ENCODE measurements at regions not wholly inside any gene's neighbourhood (a gene's known extent, or its start where the extent isn't known, plus 50 kb on each side); places are given as distances from the start of the nearest gene placed in this dataset.

DNA sequence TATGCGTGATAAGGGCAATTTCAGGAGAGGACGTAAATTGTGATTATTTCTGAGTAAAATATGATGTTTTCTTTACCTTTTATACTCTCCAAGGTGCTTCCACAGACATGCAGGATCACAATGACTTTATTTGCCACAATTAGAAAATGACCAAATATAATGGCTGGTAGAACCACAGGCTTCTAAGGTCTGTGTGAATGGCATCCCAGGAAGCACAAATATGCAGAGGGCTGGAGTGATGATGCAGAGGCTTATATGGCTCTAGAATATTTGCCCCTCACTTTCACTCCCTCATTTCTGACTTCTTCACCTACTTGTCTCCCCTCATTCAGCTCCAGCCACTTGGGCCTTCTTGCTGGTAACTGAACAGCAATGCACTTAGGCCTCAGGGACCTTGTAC lies 502.1 kb upstream of the MAP3K7 start:
- H3K27ac ChIP-seq (ENCODE audit: low read length) = no peak overlapping the region
- H3K4me2 ChIP-seq (ENCODE audit: low read length) = no peak overlapping the region
- no peaks in the 10 kb centered on the region for H3K36me3 ChIP-seq (replicated peaks; ENCODE audit: low read depth, low read length)
- H4K20me1 ChIP-seq (ENCODE audit: insufficient read depth, low read length) = no peaks in the 10 kb centered on the region
- H3K9me3 ChIP-seq (ENCODE audit: insufficient read depth, low read length) = no peaks in the 10 kb centered on the region
- TF ChIP-seq EZH2phosphoT487 (IDR thresholded peaks at IDR 0.05; ENCODE audit: low read depth) = no peak
- TF ChIP-seq, protein P1, sequence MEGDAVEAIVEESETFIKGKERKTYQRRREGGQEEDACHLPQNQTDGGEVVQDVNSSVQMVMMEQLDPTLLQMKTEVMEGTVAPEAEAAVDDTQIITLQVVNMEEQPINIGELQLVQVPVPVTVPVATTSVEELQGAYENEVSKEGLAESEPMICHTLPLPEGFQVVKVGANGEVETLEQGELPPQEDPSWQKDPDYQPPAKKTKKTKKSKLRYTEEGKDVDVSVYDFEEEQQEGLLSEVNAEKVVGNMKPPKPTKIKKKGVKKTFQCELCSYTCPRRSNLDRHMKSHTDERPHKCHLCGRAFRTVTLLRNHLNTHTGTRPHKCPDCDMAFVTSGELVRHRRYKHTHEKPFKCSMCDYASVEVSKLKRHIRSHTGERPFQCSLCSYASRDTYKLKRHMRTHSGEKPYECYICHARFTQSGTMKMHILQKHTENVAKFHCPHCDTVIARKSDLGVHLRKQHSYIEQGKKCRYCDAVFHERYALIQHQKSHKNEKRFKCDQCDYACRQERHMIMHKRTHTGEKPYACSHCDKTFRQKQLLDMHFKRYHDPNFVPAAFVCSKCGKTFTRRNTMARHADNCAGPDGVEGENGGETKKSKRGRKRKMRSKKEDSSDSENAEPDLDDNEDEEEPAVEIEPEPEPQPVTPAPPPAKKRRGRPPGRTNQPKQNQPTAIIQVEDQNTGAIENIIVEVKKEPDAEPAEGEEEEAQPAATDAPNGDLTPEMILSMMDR (IDR thresholded peaks at IDR 0.05; ENCODE audit: low read depth, low read length) = no peak
- no peaks in the 10 kb centered on the region; the same call in 1 of the 2 replicates for H3K4me1 ChIP-seq (ENCODE audit: low read length)
- H3K27me3 ChIP-seq (ENCODE audit: low read depth, low read length) = no peaks in the 10 kb centered on the region
- no peak overlapping the region for H2AFZ ChIP-seq (ENCODE audit: low read depth, low read length)
- H3K9ac ChIP-seq (ENCODE audit: low read length) = no peak overlapping the region
- H3K79me2 ChIP-seq (ENCODE audit: low read length) = no peaks in the 10 kb centered on the region
- H3K4me3 ChIP-seq (ENCODE audit: low read length) = no peak overlapping the region

DNA sequence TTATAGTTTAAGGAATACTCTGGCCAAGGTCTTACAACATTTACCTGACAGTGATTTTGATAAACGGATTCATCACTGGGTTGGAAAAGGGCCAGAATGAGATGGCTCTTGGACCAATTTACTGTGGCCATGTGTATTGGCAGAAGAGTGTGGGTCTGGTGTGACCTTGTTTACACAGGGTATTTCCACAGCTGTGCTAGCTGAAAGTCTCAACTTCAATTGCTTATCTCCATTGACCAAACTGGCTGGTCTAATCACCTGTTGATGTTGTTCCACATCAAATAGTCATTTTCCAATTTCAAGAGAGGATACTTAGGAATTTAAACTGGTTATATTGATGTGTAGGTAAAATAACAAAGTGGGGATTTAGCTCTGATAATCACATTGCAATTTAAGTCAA lies 501.6 kb upstream of the MAP3K7 start:
- H3K4me1 ChIP-seq (ENCODE audit: low read length) = no peaks in the 10 kb centered on the region
- H4K20me1 ChIP-seq (ENCODE audit: insufficient read depth, low read length) = no peaks in the 10 kb centered on the region
- no peaks in the 10 kb centered on the region for H3K36me3 ChIP-seq (replicated peaks; ENCODE audit: low read depth, low read length)
- H3K27ac ChIP-seq (ENCODE audit: low read length) = no peak overlapping the region
- H3K4me3 ChIP-seq (ENCODE audit: low read length) = no peak overlapping the region
- no peaks in the 10 kb centered on the region for H3K27me3 ChIP-seq (ENCODE audit: low read depth, low read length)
- H3K9ac ChIP-seq (ENCODE audit: low read length) = no peak overlapping the region
- H3K79me2 ChIP-seq (ENCODE audit: low read length) = no peaks in the 10 kb centered on the region
- no peak overlapping the region for H3K4me2 ChIP-seq (ENCODE audit: low read length)
- H2AFZ ChIP-seq (ENCODE audit: low read depth, low read length) = no peak overlapping the region
- no peaks in the 10 kb centered on the region for H3K9me3 ChIP-seq (ENCODE audit: insufficient read depth, low read length)
- TF ChIP-seq, protein P1 (IDR thresholded peaks at IDR 0.05; ENCODE audit: low read depth, low read length) = no peak
- TF ChIP-seq EZH2phosphoT487 (IDR thresholded peaks at IDR 0.05; ENCODE audit: low read depth) = no peak

DNA sequence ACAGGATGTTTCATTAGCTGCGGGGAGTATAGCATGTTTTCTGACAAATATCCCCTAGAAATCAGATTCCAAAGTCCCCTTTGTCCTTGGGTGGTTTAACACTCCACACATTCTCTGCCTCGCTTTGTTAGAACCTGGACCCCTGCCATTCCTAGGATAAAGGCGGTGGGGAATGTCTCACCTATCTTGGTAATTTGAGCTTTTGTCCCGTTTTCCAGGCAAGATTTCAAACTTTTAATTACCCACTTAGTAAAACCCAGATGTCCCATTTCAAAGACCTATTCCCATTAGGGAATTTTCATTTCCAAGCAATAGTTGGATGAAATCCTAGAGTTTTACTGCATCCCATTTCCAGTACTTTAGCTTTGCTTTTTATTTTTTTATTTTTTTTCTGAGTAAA lies 501.0 kb upstream of the MAP3K7 start:
- Histone ChIP-seq H3K4me2 (ENCODE audit: low read length) (no peak overlapping the region), H3K27ac (ENCODE audit: low read length) (no peak overlapping the region), H4K20me1 (ENCODE audit: insufficient read depth, low read length) (no peaks in the 10 kb centered on the region), H3K27me3 (ENCODE audit: low read depth, low read length) (no peaks in the 10 kb centered on the region), H3K9ac (ENCODE audit: low read length) (no peak overlapping the region), H3K4me3 (ENCODE audit: low read length) (no peak overlapping the region), H3K9me3 (ENCODE audit: insufficient read depth, low read length) (no peaks in the 10 kb centered on the region), H2AFZ (ENCODE audit: low read depth, low read length) (no peak overlapping the region), H3K36me3 (replicated peaks; ENCODE audit: low read depth, low read length) (no peaks in the 10 kb centered on the region), H3K4me1 (ENCODE audit: low read length) (peaks cover 1% of the 10 kb centered on the region), H3K79me2 (ENCODE audit: low read length) (no peaks in the 10 kb centered on the region)
- TF ChIP-seq EZH2phosphoT487 (IDR thresholded peaks at IDR 0.05; ENCODE audit: low read depth) = no peak
- TF ChIP-seq, protein P1 (IDR thresholded peaks at IDR 0.05; ENCODE audit: low read depth, low read length) = no peak

DNA sequence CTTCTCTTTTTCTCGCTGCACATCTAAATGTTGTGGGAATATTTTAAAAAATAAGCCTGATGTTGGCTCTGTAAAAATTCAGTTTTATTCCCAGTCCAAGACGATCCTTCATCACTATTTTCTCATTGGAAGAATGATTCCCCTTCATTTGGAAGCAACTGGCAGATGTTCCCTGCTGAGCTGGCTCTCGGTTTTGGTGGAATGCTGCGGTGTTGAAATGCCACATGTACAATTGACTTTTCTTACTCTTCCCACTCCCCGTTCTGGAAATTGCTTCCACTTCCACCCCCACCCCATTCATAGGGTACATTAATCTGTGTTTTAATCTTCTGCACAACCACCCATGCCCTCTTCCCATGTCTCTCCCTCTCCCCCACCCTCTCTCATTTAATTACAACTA lies 496.3 kb upstream of the MAP3K7 start:
- TF ChIP-seq, protein P1 (IDR thresholded peaks at IDR 0.05; ENCODE audit: low read depth, low read length) = no peak
- TF ChIP-seq EZH2phosphoT487 (IDR thresholded peaks at IDR 0.05; ENCODE audit: low read depth) = no peak
- H3K36me3 ChIP-seq (replicated peaks; ENCODE audit: low read depth, low read length) = no peaks in the 10 kb centered on the region
- H3K4me2 ChIP-seq (ENCODE audit: low read length) = no peak overlapping the region

More for the DNA sequence above, 496.3 kb upstream of the MAP3K7 start:
- peaks cover 10% of the 10 kb centered on the region for H3K4me1 ChIP-seq (ENCODE audit: low read length)
- no peaks in the 10 kb centered on the region for H3K79me2 ChIP-seq (ENCODE audit: low read length)
- H3K27ac ChIP-seq (ENCODE audit: low read length) = no peak overlapping the region
- no peaks in the 10 kb centered on the region for H3K9me3 ChIP-seq (ENCODE audit: insufficient read depth, low read length)
- H3K9ac ChIP-seq (ENCODE audit: low read length) = no peak overlapping the region
- H3K4me3 ChIP-seq (ENCODE audit: low read length) = no peak overlapping the region
- H4K20me1 ChIP-seq (ENCODE audit: insufficient read depth, low read length) = no peaks in the 10 kb centered on the region
- H3K27me3 ChIP-seq (ENCODE audit: low read depth, low read length) = no peaks in the 10 kb centered on the region
- no peak overlapping the region for H2AFZ ChIP-seq (ENCODE audit: low read depth, low read length)

Data from OCI-LY3 (cell line).